Stromal cell of bone marrow (primary cell): ENCODE measurements at regions not wholly inside any gene's neighbourhood (a gene's known extent, or its start where the extent isn't known, plus 50 kb on each side); places are given as distances from the start of the nearest gene placed in this dataset.
"Not testable (repeated sequence)": the region's sequence is repeated elsewhere in the genome, so short reads cannot be mapped to it uniquely, and the experiment has no call there.

ENCODE experiments used
- DNase-seq: peaks from one replicate; pipeline ENCODE4 v3.0.0-alpha.2; 2012; ENCODE audit warnings: low read depth

DNA sequence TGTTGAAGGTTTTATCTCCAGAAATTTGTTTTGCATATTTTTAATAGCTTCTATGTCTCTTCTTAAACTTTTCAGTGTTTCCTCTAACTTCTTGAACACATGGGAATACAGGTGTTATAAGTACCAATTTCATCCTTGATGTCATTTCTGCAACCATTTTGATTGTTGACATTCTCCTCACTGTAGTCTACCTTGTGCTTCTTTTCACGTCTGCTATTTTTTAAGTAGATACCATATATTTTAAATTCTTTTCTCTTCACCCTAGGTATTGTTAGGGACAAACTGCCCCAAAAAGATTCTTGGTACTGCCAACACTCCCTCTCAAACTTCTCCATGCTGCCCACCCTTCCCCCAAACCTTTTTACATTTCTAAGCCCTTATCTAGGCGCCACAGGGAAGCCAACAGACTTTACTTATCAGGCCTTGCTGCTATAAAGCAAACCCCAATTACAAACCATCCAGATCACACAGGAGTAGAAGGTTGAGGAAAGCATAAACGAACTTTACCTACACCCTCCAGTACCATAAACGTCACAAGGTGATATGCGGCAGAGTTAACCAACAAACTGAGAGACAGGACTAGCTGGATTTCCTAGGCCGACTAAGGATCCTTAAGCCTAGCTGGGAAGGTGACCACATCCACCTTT lies 1165.3 kb downstream of the TAF11L14 start:
- no peak for DNase-seq

GRCh38 chr5:18800293-18801025 lies 1166.2 kb downstream of the TAF11L14 start:
- DNase-seq, result no peak

DNA sequence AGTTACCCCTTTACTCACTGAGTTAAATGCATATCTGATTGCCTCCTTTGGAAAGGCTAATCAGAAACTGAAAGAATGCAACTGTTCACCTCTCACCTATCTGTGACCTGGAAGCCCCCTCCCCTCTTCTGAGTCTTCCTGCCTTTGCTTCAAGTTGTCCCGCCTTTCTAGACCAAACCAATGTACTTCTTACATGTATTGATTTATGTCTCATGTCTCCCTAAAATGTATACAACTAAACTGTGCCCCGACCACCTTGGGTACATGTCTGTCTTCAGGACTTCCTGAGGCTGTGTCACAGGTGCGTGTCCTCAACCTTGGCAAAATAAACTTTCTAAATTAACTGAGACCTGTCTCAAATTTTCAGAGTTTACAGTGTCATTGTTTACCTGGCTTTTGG lies 1167.2 kb downstream of the TAF11L14 start:
- not testable (repeated sequence) for DNase-seq

- DNase-seq, result no peak
These were observed 1168.1 kb downstream of the TAF11L14 start for GRCh38 chr5:18802336-18802735.

DNA sequence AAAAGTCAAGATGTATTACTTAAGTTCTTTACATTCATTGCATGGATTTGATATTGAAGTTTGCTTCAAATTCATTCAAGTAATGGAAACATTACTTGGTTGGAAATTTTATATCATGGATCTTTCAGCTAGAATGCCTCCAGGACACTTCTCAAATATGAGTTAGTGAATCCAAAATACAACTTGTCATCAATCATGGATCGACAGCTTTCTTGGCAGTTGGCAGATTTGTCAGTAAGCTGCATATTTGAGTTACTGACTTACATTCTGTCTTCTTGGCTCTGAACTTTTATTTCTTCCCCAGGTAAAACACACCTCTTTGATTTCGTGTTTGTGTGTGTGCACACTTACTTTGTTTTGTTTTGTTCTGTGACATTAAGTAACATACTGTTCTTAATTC lies 1171.1 kb downstream of the TAF11L14 start:
- DNase-seq, result no peak

DNA sequence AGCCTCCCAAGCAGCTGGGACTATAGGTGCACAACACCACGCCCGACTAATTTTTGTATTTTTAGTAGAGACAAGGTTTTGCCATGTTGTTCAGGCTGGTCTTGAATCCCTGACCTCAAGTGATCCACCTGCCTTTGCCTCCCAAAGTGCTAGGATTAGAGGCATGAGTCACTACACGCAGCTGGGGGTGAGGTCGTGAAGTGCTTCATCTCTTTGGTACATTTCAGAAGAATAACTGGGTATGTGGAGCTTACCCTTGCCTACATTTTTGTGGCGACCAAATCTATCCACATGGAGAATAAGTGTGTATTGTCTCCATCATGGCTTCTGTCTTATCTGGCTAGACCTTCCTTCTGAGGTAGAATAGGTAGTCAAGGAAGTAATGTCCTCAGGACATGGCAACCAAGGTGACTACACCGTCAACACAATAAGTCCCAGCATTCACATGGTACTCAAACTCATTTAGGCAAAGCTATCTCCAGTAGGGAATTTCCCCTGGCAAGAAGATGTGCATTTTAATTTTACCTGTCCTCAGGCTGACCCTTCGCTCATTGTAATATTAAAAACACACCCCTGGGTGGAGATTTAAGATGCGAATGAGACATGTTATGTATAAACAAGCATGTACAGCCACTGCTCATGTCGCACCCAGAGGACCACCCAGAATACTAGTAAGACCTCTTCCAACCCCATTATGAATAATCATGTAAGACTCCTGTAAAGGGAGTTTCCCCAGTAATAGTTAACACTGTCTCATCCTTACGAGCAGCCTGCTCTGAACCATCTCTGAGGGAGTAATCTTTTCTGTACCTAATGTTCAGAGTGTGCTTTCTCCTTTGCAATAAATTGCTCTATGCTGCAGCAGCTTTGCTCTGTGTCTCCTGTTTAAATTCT lies 1173.2 kb downstream of the TAF11L14 start:
- DNase-seq, result no peak

DNA sequence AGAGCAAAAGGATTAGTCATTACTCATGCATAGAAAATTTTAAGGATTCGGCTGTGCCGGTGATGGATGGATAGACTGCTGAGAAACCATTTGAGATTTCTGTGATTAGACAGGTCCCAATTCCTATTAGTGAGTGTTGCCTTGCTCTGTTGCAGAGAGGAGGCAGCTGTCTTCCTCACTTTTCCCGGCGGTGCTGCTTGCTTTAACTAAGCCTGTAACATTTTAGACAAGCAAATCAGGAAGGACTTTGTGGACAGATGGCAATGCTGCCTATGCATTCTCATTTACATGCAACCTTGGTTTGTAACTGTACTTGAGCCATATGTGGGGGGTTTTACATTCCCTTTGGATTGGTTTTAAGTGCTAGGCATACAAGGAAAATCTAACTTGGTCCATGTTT lies 1176.3 kb downstream of the CDH18 start:
- no peak for DNase-seq

DNA sequence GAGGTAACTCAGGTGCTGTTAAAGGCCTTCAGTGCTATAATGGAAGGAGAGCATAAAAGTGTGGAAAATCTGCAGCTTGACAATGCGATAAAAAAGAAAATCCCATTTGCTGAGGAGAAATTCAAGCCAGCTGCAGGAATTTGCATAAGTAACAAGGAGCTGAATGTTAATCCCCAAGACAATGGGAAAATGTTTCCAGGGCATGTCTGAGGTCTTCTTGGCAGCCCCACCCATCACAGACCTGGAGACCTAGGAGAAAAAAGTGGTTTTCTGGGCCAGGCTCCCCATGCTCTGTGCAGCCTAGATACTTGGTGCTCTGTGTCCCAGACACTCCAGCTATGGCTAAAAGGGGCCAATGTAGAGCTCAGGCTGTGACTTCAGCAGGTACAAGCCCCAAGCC lies 1159.6 kb downstream of the CDH18 start:
- DNase-seq, result no peak

- no peak for DNase-seq
These were observed 1158.5 kb downstream of the CDH18 start for GRCh38 chr5:18829539-18829938.

DNA sequence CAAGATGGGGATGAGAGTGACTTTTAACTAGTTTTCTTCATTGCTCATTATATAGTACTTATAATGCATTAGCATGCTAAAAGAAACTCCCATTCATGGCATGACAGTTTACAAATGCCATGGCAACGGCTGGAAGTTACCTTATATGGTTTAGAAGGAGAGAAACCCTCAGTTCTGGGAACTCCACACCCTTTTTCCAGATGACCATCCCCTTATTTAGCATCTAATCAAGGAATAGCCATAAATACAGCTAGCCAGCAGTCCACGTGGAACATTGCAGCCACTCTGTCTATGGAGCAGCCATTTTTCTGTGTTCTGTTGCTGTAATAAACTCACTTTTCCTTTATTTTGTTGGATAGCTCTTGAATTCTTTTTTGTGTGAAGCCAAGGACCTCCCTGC lies 1137.8 kb downstream of the CDH18 start:
- no peak for DNase-seq

GRCh38 chr5:18872978-18873377 lies 1115.0 kb downstream of the CDH18 start:
- no peak for DNase-seq

GRCh38 chr5:18876565-18876964 lies 1111.4 kb downstream of the CDH18 start:
- DNase-seq, result no peak

- DNase-seq, result no peak
These were observed 1106.4 kb downstream of the CDH18 start for GRCh38 chr5:18881615-18882014.

DNA sequence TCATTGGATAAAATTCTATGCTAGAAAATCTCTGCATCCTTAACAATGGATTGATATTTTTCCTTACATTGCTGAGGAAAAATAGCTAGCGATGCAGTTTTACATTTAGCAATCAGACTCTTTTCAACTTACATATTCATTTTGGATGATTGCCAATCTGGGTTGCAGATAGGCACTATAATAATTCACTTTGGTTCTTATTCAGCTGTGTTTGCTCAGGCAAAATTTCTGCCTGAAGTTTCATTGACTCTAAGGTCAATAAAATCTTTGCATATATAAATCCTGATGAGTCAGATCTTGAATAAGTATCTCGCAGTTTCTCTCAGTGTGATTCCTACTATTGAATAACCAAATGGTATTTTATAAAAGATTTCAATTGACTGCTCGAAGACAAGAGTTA lies 1105.8 kb downstream of the CDH18 start:
- DNase-seq, result no peak

- no peak for DNase-seq
These were observed 1099.2 kb downstream of the CDH18 start for GRCh38 chr5:18888821-18889220.

DNA sequence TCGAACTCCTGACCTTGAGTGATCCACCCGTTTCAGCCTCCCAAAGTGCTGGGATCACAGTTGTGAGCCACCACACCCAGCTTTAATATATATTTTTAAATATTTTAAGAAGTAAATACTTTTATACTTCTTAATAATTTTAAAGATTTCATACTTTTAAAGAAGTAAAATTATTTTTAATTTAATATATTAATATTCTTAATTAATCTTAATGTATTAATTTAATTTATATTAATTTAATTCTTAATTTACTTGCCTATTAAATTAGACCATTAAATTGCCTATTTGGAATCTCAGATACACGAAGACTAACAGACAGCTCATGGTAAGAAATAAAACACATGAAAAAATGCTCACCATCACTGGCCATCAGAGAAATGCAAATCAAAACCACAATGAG lies 1087.4 kb downstream of the CDH18 start:
- no peak for DNase-seq

DNA sequence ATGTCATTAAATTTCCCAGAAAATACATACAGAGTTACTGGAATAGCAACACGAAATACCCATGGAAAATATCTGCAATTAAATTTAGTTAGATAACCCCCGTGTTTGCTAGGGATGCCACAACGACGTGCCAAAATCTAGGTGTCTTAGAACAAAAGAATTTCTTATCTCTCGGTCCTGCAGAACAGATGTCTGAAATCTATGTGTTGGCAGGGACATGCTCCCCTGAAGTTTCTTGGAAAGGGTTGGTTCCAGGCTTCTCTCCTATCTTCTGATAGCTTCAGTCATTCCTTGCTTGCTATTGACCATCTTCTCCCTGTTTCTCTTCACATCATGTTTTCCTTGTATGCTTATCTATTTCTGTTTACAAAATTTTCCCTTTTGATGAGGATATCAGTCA lies 1067.0 kb downstream of the CDH18 start:
- no peak for DNase-seq

GRCh38 chr5:18932081-18932480 lies 1055.9 kb downstream of the CDH18 start:
- DNase-seq, result no peak

DNA sequence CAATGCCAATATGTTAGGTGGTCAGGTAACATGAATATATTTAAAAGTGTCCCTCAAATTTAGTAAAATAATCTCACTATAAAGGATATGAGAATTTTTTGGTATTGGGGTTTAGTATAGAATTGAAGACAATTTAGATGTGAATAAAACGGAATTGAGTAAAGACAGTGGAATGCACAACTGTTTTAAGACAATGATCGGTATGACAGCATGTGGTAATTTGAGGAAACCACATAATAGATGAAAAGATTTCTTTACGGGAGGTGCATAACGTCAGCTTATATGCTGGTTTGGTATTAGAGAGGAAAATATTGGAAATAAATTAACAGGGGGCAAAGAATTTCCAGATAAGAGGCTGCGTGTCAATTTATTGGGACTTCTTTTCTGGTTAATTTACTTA lies 1043.2 kb downstream of the CDH18 start:
- DNase-seq, result no peak

DNA sequence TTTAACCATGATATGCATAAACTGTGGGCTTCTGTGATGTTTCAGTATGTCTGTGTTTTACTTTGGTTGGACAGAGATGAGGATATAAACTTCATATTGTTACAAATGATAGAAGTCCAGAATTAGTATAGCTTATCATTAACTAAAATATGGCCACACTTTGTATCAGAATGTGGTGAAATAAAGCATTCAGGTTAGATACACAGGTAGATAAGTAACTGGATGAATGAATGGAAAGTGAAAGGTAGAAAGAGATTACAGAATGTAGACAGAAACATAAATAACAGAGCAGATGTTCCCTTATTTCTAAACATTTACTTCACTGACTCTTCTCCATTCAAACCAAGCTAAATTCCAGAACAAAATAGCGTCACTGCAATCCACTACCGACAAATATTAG lies 1033.8 kb downstream of the CDH18 start:
- DNase-seq, result no peak

GRCh38 chr5:18959535-18959934 lies 1028.5 kb downstream of the CDH18 start:
- no peak for DNase-seq

DNA sequence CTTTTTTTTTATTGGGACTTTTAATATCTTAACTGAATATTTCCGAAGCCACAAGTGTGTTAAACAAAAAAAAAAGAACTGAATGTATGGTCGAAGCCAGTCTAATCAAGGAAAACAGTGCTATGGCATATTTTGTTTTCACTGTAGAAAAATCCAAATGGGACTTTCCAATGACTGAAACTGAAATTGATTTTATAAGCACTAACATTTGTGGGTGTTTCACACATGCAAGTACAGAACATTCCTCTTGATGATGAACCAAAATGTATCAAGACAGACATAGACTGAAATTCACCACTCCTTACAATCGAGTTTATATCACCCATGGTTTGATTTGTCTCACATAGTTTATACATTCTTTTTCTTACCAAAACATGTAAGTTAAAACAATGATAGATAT lies 1026.8 kb downstream of the CDH18 start:
- DNase-seq, result no peak

DNA sequence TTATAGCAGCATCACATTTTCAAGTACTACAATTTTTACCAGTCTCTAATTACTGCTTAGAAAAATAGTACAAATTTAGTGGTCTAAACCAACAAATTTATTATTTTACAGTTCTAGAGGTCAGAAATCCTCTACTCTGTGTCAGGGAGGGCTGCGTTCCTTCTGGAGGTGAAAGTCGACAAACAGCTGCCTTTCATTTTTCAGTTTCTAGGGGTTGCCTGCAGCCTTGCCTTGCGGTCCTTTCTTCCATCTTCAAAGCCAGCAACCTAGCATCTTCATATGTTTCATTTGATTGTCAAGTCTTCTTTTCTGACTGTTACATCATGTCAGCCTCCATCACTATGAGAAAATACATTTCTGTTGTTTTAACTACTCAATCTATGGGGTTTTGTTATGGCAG lies 1022.1 kb downstream of the CDH18 start:
- no peak for DNase-seq
